ENCODE measurements at regions not wholly inside any gene's neighbourhood (a gene's known extent, or its start where the extent isn't known, plus 50 kb on each side); places are given as distances from the start of the nearest gene placed in this dataset.

DNA sequence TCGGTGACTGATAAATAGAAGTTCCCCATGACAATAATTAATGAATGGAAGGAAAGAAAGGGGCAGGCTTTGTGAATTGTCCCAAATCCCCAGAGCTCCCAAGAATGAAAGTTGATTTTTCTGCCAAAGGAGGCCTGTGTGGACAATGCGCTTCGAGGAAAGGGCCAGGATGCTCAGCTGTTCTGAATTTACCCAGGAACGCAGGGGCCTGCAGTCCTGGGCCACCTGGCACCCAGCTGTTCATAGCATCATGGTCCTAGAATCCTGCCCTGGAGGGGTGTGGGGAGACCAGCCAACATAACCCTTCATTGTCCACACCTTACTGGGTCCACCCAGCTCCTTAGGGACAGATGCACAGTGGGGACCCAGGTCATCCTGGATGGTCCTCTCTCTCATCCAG lies 587.5 kb downstream of the BCL11B start:
- no peak for TF ChIP-seq CTCF (IDR thresholded peaks at IDR 0.05)
- TF ChIP-seq ZFX (IDR thresholded peaks at IDR 0.05; ENCODE audit: borderline replicate concordance) = no peak
